Transverse colon (tissue), 4 donors: ENCODE measurements at regions not wholly inside any gene's neighbourhood (a gene's known extent, or its start where the extent isn't known, plus 50 kb on each side); places are given as distances from the start of the nearest gene placed in this dataset.

ENCODE experiments used
- DNase-seq: peaks from one replicate; pipeline ENCODE4 v3.0.0-alpha.2; 2019
- H3K27ac ChIP-seq, 4 donors: fragments of 200-600 bp; sonication (generic); 2 replicates each; pipeline ENCODE4 v1.5.1; 2016 to 2018; ENCODE audit warnings: inconsistent platforms in 4 of 4
- H3K27me3 ChIP-seq: fragments of 200-600 bp; sonication (generic); 2 replicates; pipeline ENCODE4 v1.5.1; 2017; ENCODE audit warnings: inconsistent platforms
- H3K36me3 ChIP-seq, 4 donors: fragments of 200-600 bp; sonication (generic); 2 replicates each; pipeline ENCODE4 v1.5.1; 2017 to 2019; ENCODE audit warnings: inconsistent platforms in 4 of 4
- H3K4me1 ChIP-seq, 4 donors: fragments of 200-600 bp; sonication (generic); 2 replicates each; pipeline ENCODE4 v1.5.1; 2017 to 2020; ENCODE audit warnings: inconsistent platforms in 4 of 4
- H3K4me3 ChIP-seq, 4 donors: fragments of 200-600 bp; sonication (generic); 1 replicate in 1 of 4; 2 replicates in 3 of 4; pipeline versions ENCODE4 v1.5.1 to v1.6.1; 2017 to 2019; ENCODE audit warnings: inconsistent platforms in 4 of 4
- H3K9me3 ChIP-seq, 2 donors: fragments of 200-600 bp; sonication (generic); 2 replicates each; pipeline ENCODE4 v1.5.1; 2017 to 2019; ENCODE audit warnings: inconsistent platforms in 2 of 2
- CTCF ChIP-seq, 5 experiments: fragments of 200-600 bp in 3 of 5; fragments of 450-650 bp in 2 of 5; sonication (generic) in 3 of 5; IDR thresholded peaks; 1 replicate in 2 of 5; 2 replicates in 3 of 5; pipeline ENCODE4 v1.5.1; 2016 to 2017; ENCODE audit warnings: antibody characterized with exemption in 5 of 5, inconsistent platforms in 3 of 5, mild to moderate bottlenecking in 2 of 5, moderate library complexity in 1 of 5
- EP300 ChIP-seq: sonication (generic); formaldehyde crosslinking; IDR thresholded peaks from one replicate; pipeline ENCODE4 v1.6.1; 2017; ENCODE audit warnings: antibody characterized with exemption, low read depth
- POLR2A ChIP-seq: fragments of 450-650 bp; IDR thresholded peaks from one replicate; pipeline ENCODE4 v1.6.1; 2016; ENCODE audit warnings: antibody characterized with exemption, mild to moderate bottlenecking, moderate library complexity
- POLR2AphosphoS5 ChIP-seq, 3 donors: sonication (generic); formaldehyde crosslinking; IDR thresholded peaks; one replicate each; pipeline ENCODE4 v1.6.1; 2016; ENCODE audit warnings: antibody characterized with exemption in 3 of 3
- WGBS, 2 donors: methylation state at CpG; one replicate each; pipeline ENCODE4 v1.1.5; 2018; ENCODE audit warnings: low coverage in 1 of 2; 5-methylcytosine and 5-hydroxymethylcytosine counted together
- in situ Hi-C, 4 donors: fragments of 200-750 bp; cut with MboI; loops; one replicate each; pipeline versions ENCODE4 v1.15.0 to v1.15.1; 2017; ENCODE audit warnings: low sequenced_read_pairs in 3 of 4, low pct_ligation_motif_present in 1 of 4, low pct_unique_long_range_greater_than_20kb in 1 of 4
- intact Hi-C: fragments of 100-400 bp; cut with DNase I; formaldehyde crosslinking; loops from one replicate; pipeline ENCODE4 v1.15.1; 2023; ENCODE audit warnings: low total_unique reads

GRCh38 chr7:55279080-55279845 lies 85.9 kb upstream of the LANCL2 start:
- H3K9me3 ChIP-seq, result no peaks in the 10 kb centered on the region
- H3K36me3 ChIP-seq, result no peaks in the 10 kb centered on the region
- no peaks in the 10 kb centered on the region for H3K27me3 ChIP-seq
- DNase-seq, result no peak
- 67 to 77% methylated on average over 1 to 14 of the region's 14 CpGs for WGBS, 2 donors
- no peak overlapping the region for H3K4me3 ChIP-seq
- TF ChIP-seq POLR2AphosphoS5 (IDR thresholded peaks at IDR 0.05) (no peak), CTCF (IDR thresholded peaks at IDR 0.05) (no peak), POLR2A (no peak), EP300 (no peak)
- no peaks in the 10 kb centered on the region for H3K4me1 ChIP-seq
- in situ Hi-C loops, result loop anchor here in 3 of 4 donors (10.0 to 25.0 kb wide), 3 partner anchors 133 to 308 kb away; no protein-coding TSS in a partner anchor
- intact Hi-C loops, result no loop called here
- no peak overlapping the region for H3K27ac ChIP-seq

- no peak overlapping the region for H3K27ac ChIP-seq
- in situ Hi-C loops (loop anchor here in 3 of 4 donors (5.0 to 25.0 kb wide), 4 partner anchors 127 to 307 kb away; no protein-coding TSS in a partner anchor), intact Hi-C loops (loop anchor here (1.0 kb wide), 1 partner anchor 136 kb away; no protein-coding TSS in a partner anchor)
- no peaks in the 10 kb centered on the region for H3K36me3 ChIP-seq
- H3K4me3 ChIP-seq, result no peak overlapping the region
- 8% methylated on average over 3 of the region's 3 CpGs; no CpG with 5 or more reads in 1 of the 2 donors for WGBS, 2 donors
- TF ChIP-seq POLR2AphosphoS5 (IDR thresholded peaks at IDR 0.05), result no peak
- TF ChIP-seq CTCF (IDR thresholded peaks at IDR 0.05), result peak; percentile 63 to 67 (median 65)
- H3K27me3 ChIP-seq, result no peaks in the 10 kb centered on the region
- H3K9me3 ChIP-seq, result no peaks in the 10 kb centered on the region
- H3K4me1 ChIP-seq, result no peaks in the 10 kb centered on the region
- peak; percentile 65 for DNase-seq
Observed at GRCh38 chr7:55280031-55280454, 85.1 kb upstream of the LANCL2 start.

- Histone ChIP-seq H3K4me3 (no peak overlapping the region), H3K27ac (no peak overlapping the region), H3K36me3 (no peaks in the 10 kb centered on the region), H3K27me3 (no peaks in the 10 kb centered on the region), H3K9me3 (no peaks in the 10 kb centered on the region), H3K4me1 (no peaks in the 10 kb centered on the region)
- TF ChIP-seq CTCF (IDR thresholded peaks at IDR 0.05) (no peak), EP300 (no peak), POLR2A (no peak), POLR2AphosphoS5 (IDR thresholded peaks at IDR 0.05) (no peak)
- DNase-seq, result no peak
- WGBS, 2 donors, result 88 to 96% methylated on average over 2 of the region's 2 CpGs
- in situ Hi-C loops, result loop anchor here in 3 of 4 donors (10.0 to 25.0 kb wide), 3 partner anchors 127 to 302 kb away; no protein-coding TSS in a partner anchor
- intact Hi-C loops, result no loop called here
Observed at GRCh38 chr7:55285665-55286064, 79.5 kb upstream of the LANCL2 start.

GRCh38 chr7:55286666-55287065 lies 78.5 kb upstream of the LANCL2 start:
- H3K27ac ChIP-seq, result no peak overlapping the region
- TF ChIP-seq POLR2AphosphoS5 (IDR thresholded peaks at IDR 0.05) (no peak), CTCF (IDR thresholded peaks at IDR 0.05) (no peak), POLR2A (no peak), EP300 (no peak)
- intact Hi-C loops, result no loop called here
- no peak overlapping the region for H3K4me3 ChIP-seq
- in situ Hi-C loops, result loop anchor here in 3 of 4 donors (10.0 to 25.0 kb wide), 3 partner anchors 126 to 301 kb away; no protein-coding TSS in a partner anchor
- no peaks in the 10 kb centered on the region for H3K36me3 ChIP-seq
- no peaks in the 10 kb centered on the region for H3K9me3 ChIP-seq
- WGBS, 2 donors, result 72% methylated on average over 3 of the region's 3 CpGs; no CpG with 5 or more reads in 1 of the 2 donors
- no peaks in the 10 kb centered on the region for H3K4me1 ChIP-seq
- DNase-seq, result no peak
- H3K27me3 ChIP-seq, result no peaks in the 10 kb centered on the region
